HEK293 (cell line): ENCODE measurements at regions not wholly inside any gene's neighbourhood (a gene's known extent, or its start where the extent isn't known, plus 50 kb on each side); places are given as distances from the start of the nearest gene placed in this dataset.

Experiments used
- CTCF ChIA-PET: fragments of 350-600 bp; formaldehyde crosslinking; extraction: SDS; loops from one replicate; lab custom pipeline; 2021; ENCODE audit warnings: antibody characterized with exemption; lab: Yijun Ruan, JAX
- POLR2A ChIA-PET: fragments of 300-600 bp; formaldehyde crosslinking; extraction: SDS; loops from one replicate; lab custom pipeline; 2020; ENCODE audit warnings: antibody characterized with exemption, inconsistent platforms; lab: Yijun Ruan, JAX
- H3K27ac ChIP-seq: fragments of 200-500 bp; sonication (Bioruptor generic); 2 replicates; pipeline ENCODE4 v1.5.1; 2014; ENCODE audit warnings: low read depth, low read length, control low read depth, inconsistent platforms; ENCODE audit errors: extremely low read depth
- H3K36me3 ChIP-seq, 2 experiments: fragments of 200-500 bp in 1 of 2; sonication (Bioruptor generic) in 1 of 2; 1 replicate in 1 of 2; 2 replicates in 1 of 2; pipeline ENCODE4 v1.5.1; 2014 to 2017; ENCODE audit warnings: inconsistent platforms in 2 of 2, low read length in 2 of 2; ENCODE audit not compliant: control insufficient read depth in 2 of 2, insufficient read depth in 1 of 2
- H3K4me1 ChIP-seq: fragments of 200-500 bp; sonication (Bioruptor generic); 2 replicates; pipeline ENCODE4 v1.5.1; 2014; ENCODE audit warnings: mild to moderate bottlenecking, low read length, inconsistent platforms; ENCODE audit not compliant: control insufficient read depth, insufficient read depth
- H3K4me3 ChIP-seq: 2 replicates; pipeline ENCODE4 v1.5.1; 2011; ENCODE audit warnings: low read depth, mild to moderate bottlenecking, control low read depth, low read length, moderate library complexity
- H3K9me3 ChIP-seq: fragments of 200-500 bp; sonication (Bioruptor generic); 2 replicates; pipeline ENCODE4 v1.5.1; 2014; ENCODE audit warnings: low read depth, low read length, inconsistent platforms; ENCODE audit not compliant: control insufficient read depth, insufficient read depth
- GLIS2 ChIP-seq: fragments of 450-650 bp; formaldehyde crosslinking; IDR thresholded peaks from 2 replicates; pipeline ENCODE4 v1.5.1; 2016; ENCODE audit warnings: missing biosample characterization, missing genetic modification characterization
- KLF1 ChIP-seq: fragments of 450-650 bp; formaldehyde crosslinking; IDR thresholded peaks from 2 replicates; pipeline ENCODE4 v1.5.1; 2016; ENCODE audit warnings: missing biosample characterization, missing genetic modification characterization
- KLF17 ChIP-seq: fragments of 450-650 bp; formaldehyde crosslinking; IDR thresholded peaks from 2 replicates; pipeline ENCODE4 v1.5.1; 2016; ENCODE audit warnings: missing biosample characterization, missing genetic modification characterization
- REPIN1 ChIP-seq: fragments of 450-650 bp; formaldehyde crosslinking; IDR thresholded peaks from 2 replicates; pipeline ENCODE4 v1.5.1; 2017; ENCODE audit warnings: missing biosample characterization, missing genetic modification characterization, low read depth
- ZFP37 ChIP-seq: fragments of 450-650 bp; formaldehyde crosslinking; IDR thresholded peaks from 2 replicates; pipeline ENCODE4 v1.5.1; 2016; ENCODE audit warnings: missing biosample characterization, missing genetic modification characterization
- ZNF112 ChIP-seq: fragments of 450-650 bp; formaldehyde crosslinking; IDR thresholded peaks from 2 replicates; pipeline ENCODE4 v1.5.0; 2017; ENCODE audit warnings: missing biosample characterization, missing genetic modification characterization
- ZNF140 ChIP-seq: fragments of 450-650 bp; formaldehyde crosslinking; IDR thresholded peaks from 2 replicates; pipeline ENCODE4 v1.5.1; 2016; ENCODE audit warnings: missing biosample characterization, missing genetic modification characterization
- ZNF239 ChIP-seq: fragments of 450-650 bp; formaldehyde crosslinking; IDR thresholded peaks from 2 replicates; pipeline ENCODE4 v1.5.1; 2016; ENCODE audit warnings: missing biosample characterization, missing genetic modification characterization
- ZNF311 ChIP-seq: fragments of 450-650 bp; formaldehyde crosslinking; IDR thresholded peaks from 2 replicates; pipeline ENCODE4 v1.5.1; 2017; ENCODE audit warnings: missing biosample characterization, missing genetic modification characterization, borderline replicate concordance
- ZNF350 ChIP-seq: fragments of 450-650 bp; formaldehyde crosslinking; IDR thresholded peaks from 2 replicates; pipeline ENCODE4 v1.5.0; 2017; ENCODE audit warnings: missing biosample characterization, mild to moderate bottlenecking, missing genetic modification characterization
- ZNF394 ChIP-seq: fragments of 450-650 bp; formaldehyde crosslinking; IDR thresholded peaks from 2 replicates; pipeline ENCODE4 v1.5.1; 2016; ENCODE audit warnings: missing biosample characterization, missing genetic modification characterization, mild to moderate bottlenecking, moderate library complexity, borderline replicate concordance
- ZNF629 ChIP-seq: fragments of 450-650 bp; formaldehyde crosslinking; IDR thresholded peaks from 2 replicates; pipeline ENCODE4 v1.5.1; 2017; ENCODE audit warnings: missing biosample characterization, missing genetic modification characterization
- ZSCAN18 ChIP-seq: fragments of 450-650 bp; formaldehyde crosslinking; IDR thresholded peaks from 2 replicates; pipeline ENCODE4 v1.5.1; 2016; ENCODE audit warnings: missing biosample characterization, missing genetic modification characterization
- TF ChIP-seq, protein P1 (sequence below): fragments of 450-650 bp; formaldehyde crosslinking; IDR thresholded peaks from 2 replicates; pipeline ENCODE4; 2016; ENCODE audit warnings: missing biosample characterization, missing genetic modification characterization
- TF ChIP-seq, protein P2 (sequence below): fragments of 450-650 bp; formaldehyde crosslinking; IDR thresholded peaks from 2 replicates; pipeline ENCODE4 v1.5.1; 2017; ENCODE audit warnings: missing biosample characterization, missing genetic modification characterization
- TF ChIP-seq, protein P3 (sequence below): fragments of 450-650 bp; formaldehyde crosslinking; IDR thresholded peaks from 2 replicates; pipeline ENCODE4 v1.5.1; 2016; ENCODE audit warnings: missing biosample characterization, missing genetic modification characterization

- no peak for TF ChIP-seq ZNF311 (tag by site-specific recombination)
- no peak for TF ChIP-seq ZSCAN18
- TF ChIP-seq, protein P1, sequence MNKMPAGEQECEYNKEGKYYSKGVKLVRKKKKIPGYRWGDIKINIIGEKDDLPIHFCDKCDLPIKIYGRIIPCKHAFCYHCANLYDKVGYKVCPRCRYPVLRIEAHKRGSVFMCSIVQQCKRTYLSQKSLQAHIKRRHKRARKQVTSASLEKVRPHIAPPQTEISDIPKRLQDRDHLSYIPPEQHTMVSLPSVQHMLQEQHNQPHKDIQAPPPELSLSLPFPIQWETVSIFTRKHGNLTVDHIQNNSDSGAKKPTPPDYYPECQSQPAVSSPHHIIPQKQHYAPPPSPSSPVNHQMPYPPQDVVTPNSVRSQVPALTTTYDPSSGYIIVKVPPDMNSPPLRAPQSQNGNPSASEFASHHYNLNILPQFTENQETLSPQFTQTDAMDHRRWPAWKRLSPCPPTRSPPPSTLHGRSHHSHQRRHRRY: no peak
- no peak for TF ChIP-seq KLF17 (tag by site-specific recombination)
- TF ChIP-seq GLIS2 (tag by site-specific recombination): no peak
- TF ChIP-seq, protein P2, sequence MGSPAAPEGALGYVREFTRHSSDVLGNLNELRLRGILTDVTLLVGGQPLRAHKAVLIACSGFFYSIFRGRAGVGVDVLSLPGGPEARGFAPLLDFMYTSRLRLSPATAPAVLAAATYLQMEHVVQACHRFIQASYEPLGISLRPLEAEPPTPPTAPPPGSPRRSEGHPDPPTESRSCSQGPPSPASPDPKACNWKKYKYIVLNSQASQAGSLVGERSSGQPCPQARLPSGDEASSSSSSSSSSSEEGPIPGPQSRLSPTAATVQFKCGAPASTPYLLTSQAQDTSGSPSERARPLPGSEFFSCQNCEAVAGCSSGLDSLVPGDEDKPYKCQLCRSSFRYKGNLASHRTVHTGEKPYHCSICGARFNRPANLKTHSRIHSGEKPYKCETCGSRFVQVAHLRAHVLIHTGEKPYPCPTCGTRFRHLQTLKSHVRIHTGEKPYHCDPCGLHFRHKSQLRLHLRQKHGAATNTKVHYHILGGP (tag by site-specific recombination): no peak
- no peak for TF ChIP-seq KLF1 (tag by site-specific recombination)
- TF ChIP-seq, protein P3, sequence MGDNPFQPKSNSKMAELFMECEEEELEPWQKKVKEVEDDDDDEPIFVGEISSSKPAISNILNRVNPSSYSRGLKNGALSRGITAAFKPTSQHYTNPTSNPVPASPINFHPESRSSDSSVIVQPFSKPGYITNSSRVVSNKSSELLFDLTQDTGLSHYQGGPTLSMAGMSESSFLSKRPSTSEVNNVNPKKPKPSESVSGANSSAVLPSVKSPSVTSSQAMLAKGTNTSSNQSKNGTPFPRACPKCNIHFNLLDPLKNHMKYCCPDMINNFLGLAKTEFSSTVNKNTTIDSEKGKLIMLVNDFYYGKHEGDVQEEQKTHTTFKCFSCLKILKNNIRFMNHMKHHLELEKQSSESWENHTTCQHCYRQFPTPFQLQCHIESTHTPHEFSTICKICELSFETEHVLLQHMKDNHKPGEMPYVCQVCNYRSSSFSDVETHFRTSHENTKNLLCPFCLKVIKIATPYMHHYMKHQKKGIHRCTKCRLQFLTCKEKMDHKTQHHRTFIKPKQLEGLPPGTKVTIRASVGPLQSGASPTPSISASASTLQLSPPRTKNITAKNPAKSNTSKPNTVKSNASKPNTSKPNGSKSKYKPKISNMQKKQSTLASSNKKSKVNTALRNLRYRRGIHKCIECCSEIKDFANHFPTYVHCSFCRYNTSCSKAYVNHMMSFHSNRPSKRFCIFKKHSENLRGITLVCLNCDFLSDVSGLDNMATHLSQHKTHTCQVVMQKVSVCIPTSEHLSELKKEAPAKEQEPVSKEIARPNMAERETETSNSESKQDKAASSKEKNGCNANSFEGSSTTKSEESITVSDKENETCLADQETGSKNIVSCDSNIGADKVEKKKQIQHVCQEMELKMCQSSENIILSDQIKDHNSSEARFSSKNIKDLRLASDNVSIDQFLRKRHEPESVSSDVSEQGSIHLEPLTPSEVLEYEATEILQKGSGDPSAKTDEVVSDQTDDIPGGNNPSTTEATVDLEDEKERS: no peak
- TF ChIP-seq ZNF112 (tag by site-specific recombination): no peak
These were observed 121.9 kb downstream of the FGF18 start (continued) for GRCh38 chr5:171541341-171541776.

GRCh38 chr5:171542525-171543140, 123.2 kb downstream of the FGF18 start:
- Histone ChIP-seq H3K4me3 (no peak overlapping the region), H3K4me1 (no peaks in the 10 kb centered on the region), H3K9me3 (no peaks in the 10 kb centered on the region), H3K36me3 (no peaks in the 10 kb centered on the region), H3K27ac (no peak overlapping the region)
- ChIA-PET POLR2A (interaction anchor here (0.6 kb wide), 1 partner anchor 39 kb away, joined by 3 read pairs; no protein-coding TSS in a partner anchor), CTCF (interaction anchor here (0.5 to 1.3 kb wide), 5 partner anchors 10 to 490 kb away, joined by 3 to 4 read pairs (median 3); no protein-coding TSS in a partner anchor)
- TF ChIP-seq ZNF394 (tag by site-specific recombination) (no peak), ZNF239 (tag by site-specific recombination) (no peak), REPIN1 (tag by site-specific recombination) (no peak), ZFP37 (tag by site-specific recombination) (no peak), ZNF350 (tag by site-specific recombination) (no peak), ZNF629 (no peak), ZNF140 (no peak)
